H9 (cell line): ENCODE measurements at regions not wholly inside any gene's neighbourhood (a gene's known extent, or its start where the extent isn't known, plus 50 kb on each side); places are given as distances from the start of the nearest gene placed in this dataset.

ENCODE experiments used
- DNase-seq: peaks from one replicate; pipeline ENCODE4 v3.0.0-alpha.2; 2017
- H2AFZ ChIP-seq: one replicate; pipeline ENCODE4 v1.6.1; 2013; ENCODE audit warnings: mild to moderate bottlenecking, low read length, control low read depth, moderate library complexity
- H2AK5ac ChIP-seq: 2 replicates; pipeline ENCODE4 v1.6.1; 2013; ENCODE audit warnings: low read length, control low read depth, mixed read lengths; ENCODE audit not compliant: insufficient read length
- H2BK120ac ChIP-seq: one replicate; pipeline ENCODE4 v1.6.1; 2013; ENCODE audit warnings: low read depth, mild to moderate bottlenecking, low read length, control low read depth, inconsistent platforms; ENCODE audit not compliant: poor library complexity, severe bottlenecking
- H2BK12ac ChIP-seq: 2 replicates; pipeline ENCODE4 v1.6.1; 2013; ENCODE audit warnings: low read length, control low read depth, mixed read lengths, low read depth; ENCODE audit not compliant: insufficient read length
- H2BK15ac ChIP-seq: 2 replicates; pipeline ENCODE4 v1.6.1; 2013; ENCODE audit warnings: low read depth, low read length, control low read depth
- H2BK20ac ChIP-seq: one replicate; pipeline ENCODE4 v1.6.1; 2013; ENCODE audit warnings: low read depth, mild to moderate bottlenecking, low read length, control low read depth, inconsistent platforms; ENCODE audit not compliant: poor library complexity, severe bottlenecking
- H2BK5ac ChIP-seq: 2 replicates; pipeline ENCODE4 v1.6.1; 2013; ENCODE audit warnings: low read length, control low read depth, mixed read lengths; ENCODE audit not compliant: insufficient read length
- H3K14ac ChIP-seq: 2 replicates; pipeline ENCODE4 v1.6.1; 2013; ENCODE audit warnings: low read length, control low read depth; ENCODE audit not compliant: insufficient read depth
- H3K18ac ChIP-seq: 2 replicates; pipeline ENCODE4 v1.6.1; 2013; ENCODE audit warnings: low read depth, mild to moderate bottlenecking, mixed read lengths, low read length, control low read depth; ENCODE audit not compliant: insufficient read length
- H3K23ac ChIP-seq: 2 replicates; pipeline ENCODE4 v1.6.1; 2013; ENCODE audit warnings: low read length, control low read depth, mixed read lengths, low read depth; ENCODE audit not compliant: insufficient read length
- H3K23me2 ChIP-seq: 2 replicates; pipeline ENCODE4 v1.6.1; 2013; ENCODE audit warnings: low read depth, mild to moderate bottlenecking, mixed read lengths, low read length, control low read depth; ENCODE audit not compliant: insufficient read length, poor library complexity, severe bottlenecking
- H3K27ac ChIP-seq: 2 replicates; pipeline ENCODE4 v1.5.1; 2013; ENCODE audit warnings: low read length, control low read depth, mixed read lengths, low read depth; ENCODE audit not compliant: insufficient read length
- H3K27me3 ChIP-seq: 2 replicates; pipeline ENCODE4 v1.6.1; 2013; ENCODE audit warnings: low read length, control low read depth, inconsistent platforms; ENCODE audit not compliant: insufficient read depth
- H3K4ac ChIP-seq: 2 replicates; pipeline ENCODE4 v1.6.1; 2013; ENCODE audit warnings: low read depth, mild to moderate bottlenecking, control low read depth, inconsistent platforms, low read length, moderate library complexity
- H3K4me1 ChIP-seq: 2 replicates; pipeline ENCODE4 v1.6.1; 2013; ENCODE audit warnings: low read length, control low read depth, inconsistent platforms; ENCODE audit not compliant: insufficient read depth
- H3K4me2 ChIP-seq: 2 replicates; pipeline ENCODE4 v1.6.1; 2013; ENCODE audit warnings: low read length, control low read depth, mixed read lengths; ENCODE audit not compliant: insufficient read length, insufficient read depth
- H3K56ac ChIP-seq: 2 replicates; pipeline ENCODE4 v1.6.1; 2013; ENCODE audit warnings: low read depth, mild to moderate bottlenecking, mixed read lengths, low read length, control low read depth; ENCODE audit not compliant: insufficient read length
- H3K79me1 ChIP-seq: 2 replicates; pipeline ENCODE4 v1.6.1; 2013; ENCODE audit warnings: low read depth, mild to moderate bottlenecking, moderate library complexity, low read length, control low read depth, inconsistent platforms; ENCODE audit not compliant: insufficient read depth, poor library complexity, severe bottlenecking
- H3K79me2 ChIP-seq: 2 replicates; pipeline ENCODE4 v1.6.1; 2013; ENCODE audit warnings: low read length, control low read depth, inconsistent platforms; ENCODE audit not compliant: insufficient read depth
- H3K9ac ChIP-seq: 2 replicates; pipeline ENCODE4 v1.6.1; 2013; ENCODE audit warnings: low read length, control low read depth, mixed read lengths; ENCODE audit not compliant: insufficient read length; ENCODE audit errors: extremely low read depth
- H3K9me3 ChIP-seq: one replicate; pipeline ENCODE4 v1.6.1; 2013; ENCODE audit warnings: low read depth, low read length, inconsistent platforms; ENCODE audit not compliant: control insufficient read depth
- H3T11ph ChIP-seq: one replicate; pipeline ENCODE4 v1.6.1; 2013; ENCODE audit warnings: mild to moderate bottlenecking, low read length, control low read depth, inconsistent platforms
- H4K20me1 ChIP-seq: one replicate; pipeline ENCODE4 v1.6.1; 2013; ENCODE audit not compliant: control insufficient read depth, insufficient read length, insufficient read depth
- H4K5ac ChIP-seq: 2 replicates; pipeline ENCODE4 v1.6.1; 2013; ENCODE audit warnings: low read depth, mild to moderate bottlenecking, mixed read lengths, low read length, control low read depth; ENCODE audit not compliant: insufficient read length
- H4K8ac ChIP-seq: replicated peaks from 2 replicates; pipeline ENCODE4 v1.6.1; 2013; ENCODE audit warnings: low read length, control low read depth, mixed read lengths, low read depth; ENCODE audit not compliant: insufficient read length
- H4K91ac ChIP-seq: 2 replicates; pipeline ENCODE4 v1.6.1; 2013; ENCODE audit warnings: low read depth, mild to moderate bottlenecking, moderate library complexity, mixed read lengths, low read length, control low read depth; ENCODE audit not compliant: insufficient read length
- H3K27ac Mint-ChIP-seq, 3 experiments: 2 replicates in 2 of 3; 3 replicates in 1 of 3; pipeline ENCODE4 v1.8.0; 2020 to 2021; ENCODE audit warnings: mixed read lengths in 3 of 3, mild to moderate bottlenecking in 1 of 3, moderate library complexity in 1 of 3
- H3K27me3 Mint-ChIP-seq: 2 replicates; pipeline ENCODE4 v1.8.0; 2021; ENCODE audit warnings: low read depth, mild to moderate bottlenecking, moderate library complexity, mixed read lengths
- H3K36me3 Mint-ChIP-seq, 3 experiments: 2 replicates in 2 of 3; 3 replicates in 1 of 3; pipeline ENCODE4 v1.8.0; 2020 to 2021; ENCODE audit warnings: low read depth in 3 of 3, mixed read lengths in 3 of 3; ENCODE audit not compliant: insufficient read depth in 1 of 3
- H3K4me1 Mint-ChIP-seq, 2 experiments: 2 replicates each; pipeline ENCODE4 v1.8.0; 2020; ENCODE audit warnings: mixed read lengths in 2 of 2
- H3K4me3 Mint-ChIP-seq, 2 experiments: 2 replicates in 1 of 2; 3 replicates in 1 of 2; pipeline ENCODE4 v1.8.0; 2020 to 2021; ENCODE audit warnings: mild to moderate bottlenecking in 2 of 2, mixed read lengths in 2 of 2, moderate library complexity in 1 of 2
- H3K9me3 Mint-ChIP-seq, 2 experiments: 2 replicates in 1 of 2; 3 replicates in 1 of 2; pipeline ENCODE4 v1.8.0; 2020; ENCODE audit warnings: mild to moderate bottlenecking in 2 of 2, mixed read lengths in 2 of 2, moderate library complexity in 1 of 2
- CTCF ChIP-seq: fragments of 200-600 bp; sonication (generic); conservative IDR thresholded peaks from 3 replicates; pipeline ENCODE4 v1.8.0; 2021; ENCODE audit warnings: antibody characterized with exemption, mild to moderate bottlenecking
- WGBS: extraction: QIAGEN DNeasy Blood & Tissue Kit; methylation state at CpG from one replicate; pipeline ENCODE4 v1.1.7; 2013; ENCODE audit warnings: missing lambda C conversion rate, low lambda C conversion rate, mixed read lengths; ENCODE audit not compliant: insufficient read length; ENCODE audit errors: extremely low coverage; 5-methylcytosine and 5-hydroxymethylcytosine counted together

GRCh38 chr14:76551906-76552305, 176.0 kb downstream of the ESRRB start:
- Histone ChIP-seq H3K4ac (no peak overlapping the region), H3K23me2 (no peaks in the 10 kb centered on the region), H2BK5ac (no peak overlapping the region), H3K27ac (no peak overlapping the region), H2AFZ (no peak overlapping the region), H3K9me3 (no peaks in the 10 kb centered on the region), H2BK12ac (no peak overlapping the region), H3K27me3 (no peaks in the 10 kb centered on the region), H4K20me1 (no peaks in the 10 kb centered on the region), H2AK5ac (no peak overlapping the region), H4K8ac (no peak overlapping the region), H2BK120ac (no peak overlapping the region), H3K56ac (no peak overlapping the region), H3K79me1 (no peaks in the 10 kb centered on the region), H4K91ac (no peak overlapping the region), H3K4me1 (no peaks in the 10 kb centered on the region; the same call in 1 of the 2 replicates), H3K23ac (no peak overlapping the region), H2BK20ac (no peak overlapping the region), H3K18ac (no peak overlapping the region), H4K5ac (no peak overlapping the region), H3K9ac (no peak overlapping the region), H3T11ph (no peak overlapping the region), H3K14ac (no peak overlapping the region), H3K4me2 (no peak overlapping the region), H2BK15ac (no peak overlapping the region), H3K79me2 (no peaks in the 10 kb centered on the region)
- Mint-ChIP-seq H3K36me3 (no peaks in the 10 kb centered on the region), H3K9me3 (no peaks in the 10 kb centered on the region; a peak in 1 of 5 replicates), H3K4me1 (peaks cover 21 to 22% of the 10 kb centered on the region in 2 experiments), H3K4me3 (no peak overlapping the region), H3K27ac (peak overlapping the region in 1 of 3 experiments; percentile 43; a peak in 2 of 7 replicates), H3K27me3 (no peaks in the 10 kb centered on the region)
- TF ChIP-seq CTCF = no peak
- DNase-seq = peak; percentile 62
- WGBS = no CpG with 5 or more reads among the region's 4 CpGs
